Frontal cortex (tissue), 3 donors: ENCODE measurements at regions not wholly inside any gene's neighbourhood (a gene's known extent, or its start where the extent isn't known, plus 50 kb on each side); places are given as distances from the start of the nearest gene placed in this dataset.
A peak's percentile ranks its signal among the peaks of the same experiment; 100 is the strongest.

Source experiments
- DNase-seq, 2 donors: peaks; one replicate each; pipeline ENCODE4 v3.0.0; 2012; ENCODE audit warnings: low spot score in 2 of 2
- FAIRE-seq: peaks from 2 replicates; lab custom pipeline; 2012; peaks lifted over from hg19 to GRCh38; lab: Jason Lieb, UNC
- donor health status: control.
- donor health status: control.
- donor health status: control.

DNA sequence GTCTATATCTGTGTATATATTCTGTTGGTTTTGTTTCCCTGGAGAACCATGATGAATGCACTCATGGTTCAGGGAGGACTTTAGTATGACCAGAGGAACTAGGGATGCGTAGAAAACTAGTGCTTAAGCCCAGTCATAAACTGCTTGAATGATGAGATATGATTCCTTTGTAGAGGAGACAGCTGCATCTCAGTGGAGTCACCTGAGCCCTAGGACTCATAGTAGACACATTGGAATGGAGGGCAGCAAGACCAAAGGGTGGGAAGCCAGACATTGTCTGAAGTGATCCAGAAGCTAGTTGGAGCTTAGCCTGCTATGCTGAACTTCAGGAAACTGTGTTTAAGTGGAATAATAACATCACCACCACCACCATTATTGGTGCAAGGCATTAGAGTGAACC is 89.5 kb upstream of the SPATA13 start:
- FAIRE-seq (no peak), DNase-seq (no peak)

DNA sequence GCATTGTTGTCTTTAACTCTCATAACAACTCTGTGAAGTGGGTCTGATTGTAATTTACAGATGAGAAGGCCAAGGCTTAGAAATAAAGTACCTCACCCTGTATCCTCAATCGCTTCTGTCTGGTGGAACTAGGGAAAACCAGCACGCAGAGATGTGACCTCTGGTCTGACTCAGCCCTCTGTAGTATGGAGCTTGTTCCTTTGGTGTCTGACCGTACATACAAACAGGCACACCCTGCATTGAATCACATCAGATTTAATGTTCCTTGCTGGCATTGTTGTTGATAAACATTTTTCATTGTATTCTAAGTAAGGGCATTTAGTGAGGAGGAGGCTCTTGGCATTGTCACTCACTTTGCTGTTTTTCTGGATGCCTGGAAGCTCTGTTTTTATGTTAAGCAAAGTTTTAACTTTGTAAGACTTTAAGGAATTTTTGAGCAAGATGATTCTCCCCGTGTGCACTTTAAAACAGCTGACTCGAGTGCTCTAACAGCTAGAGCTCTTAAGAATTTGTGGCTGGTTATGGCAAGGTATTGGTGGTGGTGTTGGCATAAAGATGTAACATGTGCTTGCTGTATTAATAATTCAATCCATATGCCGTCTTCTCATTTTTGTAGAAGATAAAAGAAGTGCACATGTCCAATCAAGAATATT is 89.0 kb upstream of the SPATA13 start:
- FAIRE-seq (no peak), DNase-seq (no peak)

DNA sequence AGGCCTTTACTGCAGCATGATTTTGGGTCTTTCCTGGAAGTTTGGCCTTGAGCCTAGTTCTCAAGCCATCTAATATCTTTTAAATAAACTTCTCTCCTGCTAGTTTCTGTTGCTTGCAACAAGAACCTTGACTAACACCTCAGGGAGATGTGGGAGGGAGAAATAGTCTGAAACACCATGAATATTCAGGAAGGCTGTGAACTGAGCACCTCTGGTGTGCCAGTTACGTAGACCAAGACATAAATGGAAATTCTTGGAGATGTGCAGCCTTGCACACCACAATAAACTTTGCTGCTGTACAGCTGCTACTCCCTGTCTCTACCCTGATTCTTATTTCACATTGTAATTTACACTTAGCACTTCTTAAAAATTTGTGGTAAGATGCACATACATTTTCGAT is 86.9 kb upstream of the SPATA13 start:
- DNase-seq (no peak), FAIRE-seq (no peak)

DNA sequence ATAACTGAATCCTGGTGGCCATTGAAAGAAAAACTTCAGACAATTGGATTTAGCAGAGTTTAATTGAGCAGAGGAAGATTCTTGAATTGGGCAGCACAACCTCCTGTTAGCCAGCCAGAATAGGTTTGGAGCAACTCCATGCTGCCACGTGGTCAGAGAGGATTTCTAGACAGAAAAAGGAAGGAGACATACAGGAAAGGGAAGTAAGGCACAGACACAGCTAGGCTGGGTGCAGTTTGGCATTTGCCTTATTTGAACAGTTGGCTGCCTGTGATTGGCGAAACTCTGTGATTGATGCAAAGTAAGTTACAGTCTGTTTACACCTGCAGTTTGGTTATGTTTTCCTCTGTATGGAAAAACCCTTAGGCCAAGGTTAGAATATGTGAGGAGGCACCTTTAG is 85.8 kb upstream of the SPATA13 start:
- DNase-seq (no peak), FAIRE-seq (no peak)

DNA sequence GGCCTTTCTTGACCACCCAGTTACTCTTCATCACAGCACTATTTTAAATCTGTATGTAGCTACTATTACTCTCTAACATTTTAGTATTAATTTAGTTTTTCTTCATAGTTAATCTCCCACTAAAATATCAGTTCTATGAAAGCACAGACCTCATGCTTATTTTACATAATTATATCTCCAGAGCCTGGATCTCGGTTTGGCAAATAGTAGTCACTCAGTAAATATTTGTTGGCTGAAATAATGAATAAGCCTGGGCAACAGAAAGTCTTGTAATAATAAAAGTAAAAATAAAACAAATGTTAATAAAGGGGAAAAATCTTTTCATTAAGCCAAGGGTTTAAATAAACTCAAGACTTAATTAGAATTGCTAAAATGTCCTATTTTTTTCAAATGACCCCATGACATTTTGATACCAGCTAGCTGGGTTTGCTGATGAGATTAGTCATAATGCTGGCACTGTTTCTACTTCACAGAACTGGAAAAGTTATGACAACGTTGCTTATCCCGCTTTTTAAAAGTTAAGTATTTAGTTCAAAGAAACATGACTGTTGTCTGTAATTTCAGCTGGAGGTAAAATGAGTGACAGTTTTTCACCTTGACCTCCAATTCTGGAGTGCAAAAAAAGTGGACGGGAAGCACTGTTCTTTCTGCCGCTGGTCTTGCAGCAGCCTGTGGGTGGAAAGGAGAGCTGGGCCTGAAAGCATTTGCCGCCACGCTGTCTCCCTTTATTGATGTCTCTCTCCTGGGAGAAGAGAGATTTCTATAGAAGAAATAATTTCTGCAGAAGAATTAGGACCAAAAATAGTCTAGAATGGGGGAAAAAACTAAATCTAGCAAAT is 85.2 kb upstream of the SPATA13 start:
- FAIRE-seq (no peak), DNase-seq (no peak)

DNA sequence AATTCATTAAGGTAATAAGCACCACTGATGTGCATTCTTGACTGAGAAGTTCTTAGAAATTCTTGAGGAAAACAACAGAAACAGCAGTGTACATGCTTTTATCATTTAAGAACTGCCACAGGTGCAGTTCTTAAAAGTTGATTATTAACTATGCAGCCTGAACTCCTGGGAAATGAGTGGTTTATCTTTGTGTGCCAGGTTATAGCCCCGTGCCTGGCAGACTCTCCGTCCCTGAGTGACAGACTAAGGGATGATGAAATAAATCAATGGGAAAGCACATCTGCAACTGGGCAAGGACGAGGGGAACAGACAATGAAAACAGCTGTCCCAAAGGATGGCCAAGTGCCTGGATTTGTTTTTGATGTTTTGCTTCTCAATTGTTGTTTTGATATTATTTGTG is 84.4 kb upstream of the SPATA13 start:
- no peak for FAIRE-seq
- no peak for DNase-seq

DNA sequence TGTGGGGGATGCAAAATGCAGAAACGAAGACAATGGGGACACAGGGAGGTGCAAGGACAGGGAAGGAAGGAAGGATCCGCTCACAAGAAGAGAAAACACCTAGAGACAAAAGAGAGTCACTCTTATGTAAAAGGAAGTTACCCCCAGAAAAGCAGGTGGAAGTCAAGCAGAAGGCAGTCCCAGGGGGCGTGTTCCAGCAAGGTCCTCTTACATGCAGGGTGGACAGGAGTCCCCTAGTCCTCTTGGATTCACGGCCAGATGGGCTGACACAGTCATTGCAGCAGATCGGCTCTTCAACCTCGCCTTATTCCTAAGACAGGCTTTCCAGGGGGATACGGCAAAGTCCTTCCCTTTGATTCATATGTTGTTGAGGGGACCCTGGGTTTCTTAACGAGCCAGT is 83.9 kb upstream of the SPATA13 start:
- DNase-seq (no peak), FAIRE-seq (no peak)

DNA sequence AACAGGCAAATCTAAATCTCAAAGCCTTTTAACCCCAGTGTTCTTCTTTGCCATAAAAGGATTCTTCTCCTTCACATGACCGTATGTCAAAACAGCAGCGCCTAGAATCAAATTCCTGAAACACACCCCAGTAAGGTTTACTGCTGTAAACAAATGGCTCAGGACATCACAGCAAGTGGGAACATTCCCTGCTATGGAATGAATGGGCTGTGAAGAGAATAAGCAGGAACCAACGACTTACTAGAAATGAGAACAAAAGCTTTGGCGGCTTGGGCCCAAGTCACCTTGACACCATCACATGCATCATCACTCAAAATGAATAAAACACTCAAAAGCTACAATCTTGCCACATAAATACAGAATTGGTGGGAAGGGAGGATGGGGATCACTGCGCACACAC is 80.4 kb upstream of the SPATA13 start:
- no peak for FAIRE-seq
- DNase-seq: no peak

DNA sequence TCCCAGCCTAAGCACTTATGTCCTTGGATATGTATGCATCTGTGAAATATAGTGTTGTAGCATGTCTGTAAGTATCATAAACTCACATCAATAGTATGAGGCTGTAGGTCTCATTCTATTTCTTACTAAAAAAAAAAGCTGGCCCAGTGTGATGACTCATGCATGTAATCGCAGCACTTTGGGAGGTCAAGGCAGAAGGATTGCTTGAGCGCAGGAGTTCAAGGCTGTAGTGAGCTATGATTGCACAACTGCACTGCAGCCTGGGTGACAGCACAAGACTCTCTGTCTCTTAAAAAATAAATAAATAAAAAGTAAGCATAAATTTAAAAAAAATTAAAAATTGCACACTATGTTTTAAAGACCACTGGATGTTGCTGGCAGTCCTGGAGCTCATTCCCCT is 79.1 kb upstream of the SPATA13 start:
- no peak for FAIRE-seq

DNA sequence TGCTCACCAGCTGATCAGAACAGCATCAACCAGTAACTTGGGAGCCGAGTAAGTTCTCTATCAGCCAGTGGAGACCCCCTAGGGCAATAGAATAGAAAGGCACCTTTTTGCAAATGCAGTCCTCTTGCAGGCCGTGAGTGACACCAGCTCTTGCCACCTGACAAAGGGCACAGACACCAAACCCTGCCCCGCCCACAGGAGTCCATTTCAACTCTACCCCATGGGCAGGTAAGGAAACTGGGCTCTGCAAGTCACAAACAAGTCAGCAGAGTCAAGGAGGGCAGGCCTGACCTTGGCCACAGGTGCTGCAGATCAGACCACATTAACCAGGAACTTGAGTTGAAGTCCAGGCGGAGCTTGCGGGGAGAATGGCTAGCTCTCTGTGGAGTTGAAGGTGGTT is 77.4 kb upstream of the SPATA13 start:
- DNase-seq (no peak), FAIRE-seq (no peak)

More for the DNA sequence above, 79.1 kb upstream of the SPATA13 start:
- no peak for DNase-seq

DNA sequence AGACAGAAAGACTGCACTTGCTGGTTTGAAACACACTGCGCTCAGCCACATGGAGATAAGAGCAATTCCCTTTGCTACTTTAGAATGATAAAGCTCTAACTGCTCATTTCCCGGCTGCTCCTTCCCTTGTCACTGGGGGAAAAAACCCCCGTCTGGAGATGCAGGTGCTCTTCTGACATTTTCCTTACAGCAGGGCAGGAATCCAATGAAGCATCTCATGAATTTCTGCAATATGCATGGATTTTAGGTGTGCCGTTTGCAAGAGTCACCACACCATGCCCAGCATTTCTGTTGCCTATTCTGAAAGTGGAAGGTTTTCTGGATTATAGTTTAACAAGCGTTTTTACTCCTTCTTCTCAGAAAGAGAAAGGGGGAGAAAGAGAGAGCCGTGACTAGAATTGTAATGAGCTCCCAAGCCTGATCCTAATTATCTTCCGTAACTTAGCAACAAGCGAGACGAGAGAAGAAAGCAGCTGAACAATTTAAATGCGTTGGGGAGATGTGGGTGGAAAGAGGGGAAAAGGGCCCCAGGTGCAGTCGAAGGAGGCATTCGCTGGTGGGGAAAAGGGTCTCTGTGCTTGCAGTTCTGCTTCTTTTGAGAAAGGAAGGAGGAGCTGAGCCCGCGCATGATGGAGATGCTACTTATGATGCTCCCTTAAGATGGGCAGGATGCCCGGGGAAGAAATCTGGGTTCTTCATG is 76.6 kb upstream of the SPATA13 start:
- no peak for FAIRE-seq
- DNase-seq: peak in 1 of 2 donors; percentile 63

DNA sequence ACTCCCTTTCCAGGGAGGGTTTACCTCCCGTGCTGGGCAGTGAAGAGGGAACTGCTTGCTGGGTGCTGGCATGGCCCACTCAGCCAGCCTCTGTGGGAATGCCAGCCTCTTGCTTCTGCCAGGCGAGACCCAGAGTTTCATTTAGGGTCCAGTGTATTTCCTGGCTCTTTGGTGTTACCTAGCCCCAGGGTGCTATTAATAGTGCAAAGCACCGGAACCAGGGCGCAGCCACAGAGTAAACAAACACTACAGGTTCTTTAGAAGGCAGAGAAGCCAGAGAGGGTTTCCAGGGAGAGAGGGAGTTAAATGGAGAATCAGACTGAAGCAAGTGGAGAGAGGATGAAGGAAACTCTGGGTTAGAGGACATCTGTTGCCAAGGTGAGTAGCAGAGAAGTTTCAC is 74.9 kb upstream of the SPATA13 start:
- FAIRE-seq: no peak

DNA sequence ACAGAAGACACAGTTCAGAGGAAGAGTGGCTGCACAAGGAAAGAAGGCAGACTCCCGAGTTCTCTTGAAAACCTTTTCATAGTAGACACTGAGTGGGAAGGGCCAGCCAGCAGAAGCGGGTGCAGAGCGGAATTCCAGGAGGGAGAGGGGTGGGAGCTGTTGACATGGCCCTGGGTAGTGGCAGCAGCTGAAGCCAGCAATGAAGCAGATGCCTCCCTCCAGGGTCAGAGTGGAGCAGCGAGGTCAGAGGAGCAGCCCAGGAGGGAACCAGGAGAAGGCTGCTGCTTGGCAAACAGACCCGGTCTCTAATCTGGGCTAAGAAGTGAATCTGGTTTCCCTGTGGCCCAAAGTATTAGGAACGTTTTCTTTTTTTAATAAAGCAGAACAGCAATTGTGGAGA is 73.9 kb upstream of the SPATA13 start:
- FAIRE-seq (no peak), DNase-seq (no peak)

More for the DNA sequence above, 74.9 kb upstream of the SPATA13 start:
- DNase-seq: no peak

DNA sequence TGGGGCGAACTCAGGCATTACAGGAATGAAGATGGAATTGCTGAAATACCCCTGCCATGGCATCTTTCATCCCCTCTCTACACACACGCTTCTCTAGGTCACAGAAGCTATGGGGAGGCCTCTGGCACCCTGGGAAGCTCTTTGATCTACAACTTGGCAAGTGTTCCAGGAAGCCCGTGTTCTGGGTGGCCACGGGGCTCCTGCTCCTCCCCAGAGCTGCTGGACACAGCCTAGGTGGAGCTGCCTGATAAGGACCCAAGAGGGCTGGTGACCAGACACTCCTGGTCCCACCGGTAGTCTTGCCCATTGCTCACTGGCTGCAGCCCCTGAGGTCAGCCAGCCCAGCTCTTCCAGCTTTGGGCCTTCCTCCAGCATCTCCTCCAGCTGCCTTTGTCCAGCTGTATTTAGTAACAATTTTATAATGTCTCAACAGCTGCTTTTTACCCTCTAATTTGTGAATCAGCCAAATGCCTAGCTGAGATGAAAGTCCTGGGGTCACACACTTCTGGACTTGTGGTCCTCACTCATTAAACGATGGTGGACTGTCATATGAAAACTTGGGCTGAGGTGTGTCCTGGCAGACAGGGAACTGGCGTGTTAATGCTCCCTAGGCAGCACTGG is 72.8 kb upstream of the SPATA13 start:
- DNase-seq: no peak
- FAIRE-seq: no peak

DNA sequence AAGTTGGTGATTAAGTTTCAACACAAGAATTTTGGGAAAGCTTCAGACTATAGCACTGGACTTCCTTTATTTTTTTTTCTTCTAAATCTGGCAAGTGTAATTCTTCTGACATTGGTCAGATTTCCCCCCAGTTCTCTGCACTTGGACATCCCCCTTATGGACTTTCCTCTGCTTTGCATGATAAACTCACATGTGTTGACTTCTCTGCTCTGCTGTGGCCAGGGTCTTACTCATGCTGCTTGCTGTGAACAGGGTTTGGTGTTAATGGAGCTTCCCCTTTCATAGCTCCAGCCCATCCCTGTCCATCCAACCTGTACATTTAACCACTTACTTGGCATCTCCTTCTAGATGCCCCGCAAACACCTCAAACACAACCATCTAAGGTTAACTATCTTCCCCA is 70.5 kb upstream of the SPATA13 start:
- DNase-seq (no peak), FAIRE-seq (no peak)

DNA sequence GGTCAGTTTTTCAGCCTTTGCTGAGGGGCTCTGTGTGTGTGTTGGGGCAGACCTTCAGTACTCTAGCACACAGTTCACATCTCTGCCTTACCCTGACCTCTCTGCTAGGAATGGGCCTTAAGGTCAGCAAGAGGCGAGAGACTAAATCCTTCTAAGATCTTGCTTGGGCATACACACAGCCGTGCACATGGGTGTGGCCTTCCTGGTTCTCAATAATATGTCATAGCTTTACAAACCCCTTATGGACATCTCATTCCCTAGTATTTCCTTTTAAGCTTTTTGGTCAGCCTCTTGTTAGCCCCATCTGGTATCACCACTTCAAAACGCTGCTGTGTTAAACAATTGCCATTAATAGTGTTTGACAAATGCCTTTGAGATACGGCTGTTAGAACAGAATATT is 69.4 kb upstream of the SPATA13 start:
- DNase-seq: no peak
- no peak for FAIRE-seq

DNA sequence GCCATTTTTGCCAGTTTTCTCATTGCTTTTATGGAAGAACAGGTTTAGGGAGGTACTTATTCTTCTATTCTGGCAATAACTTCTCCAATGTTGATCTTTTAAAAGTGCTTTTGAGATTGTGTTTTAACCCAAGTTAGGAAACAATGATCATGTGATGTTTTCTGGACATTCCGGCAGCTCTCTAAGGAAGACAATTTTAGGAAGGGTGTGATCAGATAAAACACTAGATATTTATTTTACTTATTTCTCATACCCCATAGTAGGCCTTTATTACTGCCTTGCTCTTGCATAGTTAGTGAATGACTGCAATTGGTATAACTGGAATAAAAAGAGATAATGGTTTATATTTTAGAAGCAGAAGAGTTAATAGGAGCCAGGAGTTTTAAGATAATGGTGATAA is 68.4 kb upstream of the SPATA13 start:
- FAIRE-seq: no peak
- DNase-seq: no peak

DNA sequence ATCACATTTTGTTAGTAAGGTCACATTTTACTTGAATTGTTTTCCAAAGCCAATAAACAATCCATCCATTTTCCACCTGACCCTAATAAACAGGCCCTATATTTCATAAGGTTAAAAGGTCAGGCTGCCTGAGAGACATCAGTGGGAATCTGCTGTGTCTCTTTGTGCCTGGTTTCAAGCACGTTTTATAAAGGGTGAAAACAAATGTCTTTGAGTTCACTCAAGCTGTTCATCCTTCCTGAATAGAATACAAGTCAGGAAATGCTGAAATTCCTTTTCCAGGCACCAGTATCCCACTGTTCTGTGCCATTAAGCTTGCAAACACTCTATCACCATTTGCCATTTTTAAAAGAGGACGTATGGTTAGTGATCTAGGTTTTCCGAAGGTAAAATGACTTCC is 67.5 kb upstream of the SPATA13 start:
- DNase-seq (no peak), FAIRE-seq (no peak)

DNA sequence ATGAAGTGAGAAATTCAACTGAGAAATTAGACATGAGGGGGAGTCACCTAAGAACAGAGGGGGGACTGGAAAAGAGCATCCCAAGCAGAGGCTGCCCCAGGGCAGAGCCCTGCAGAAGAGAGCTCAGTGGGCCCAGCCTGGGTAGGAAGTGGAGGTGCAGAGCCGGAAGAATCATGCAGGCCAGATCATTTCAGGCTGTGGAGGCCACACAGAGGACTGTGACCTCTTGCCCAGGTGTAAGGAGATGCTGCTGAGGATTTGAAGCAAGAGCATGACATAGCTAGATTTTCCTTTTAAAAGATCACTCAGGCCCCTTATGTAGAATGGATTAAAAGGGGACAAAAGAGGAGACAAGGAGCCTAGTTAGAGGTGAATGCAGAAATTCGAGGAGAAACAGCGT is 63.9 kb upstream of the SPATA13 start:
- no peak for DNase-seq
- FAIRE-seq: no peak

DNA sequence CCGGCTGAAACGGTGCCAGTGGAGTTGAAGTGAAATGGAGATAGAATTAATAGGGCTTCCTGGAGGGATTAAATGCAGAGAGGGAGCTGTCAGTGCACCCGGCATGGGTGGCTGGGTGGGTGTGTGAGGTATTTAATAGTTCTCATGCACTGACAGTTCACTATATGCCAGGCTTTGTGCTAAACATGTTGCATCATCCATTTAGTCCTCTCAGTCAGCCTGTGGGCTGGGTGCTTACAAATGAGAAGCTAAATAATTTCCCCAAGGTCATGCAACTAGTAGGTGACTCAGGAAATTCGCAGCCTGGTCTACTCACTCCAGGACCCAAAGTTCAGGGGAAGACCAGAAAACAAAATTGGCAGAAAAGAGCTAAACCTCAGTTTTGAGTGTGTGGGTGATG is 63.5 kb upstream of the SPATA13 start:
- no peak for DNase-seq
- no peak for FAIRE-seq

DNA sequence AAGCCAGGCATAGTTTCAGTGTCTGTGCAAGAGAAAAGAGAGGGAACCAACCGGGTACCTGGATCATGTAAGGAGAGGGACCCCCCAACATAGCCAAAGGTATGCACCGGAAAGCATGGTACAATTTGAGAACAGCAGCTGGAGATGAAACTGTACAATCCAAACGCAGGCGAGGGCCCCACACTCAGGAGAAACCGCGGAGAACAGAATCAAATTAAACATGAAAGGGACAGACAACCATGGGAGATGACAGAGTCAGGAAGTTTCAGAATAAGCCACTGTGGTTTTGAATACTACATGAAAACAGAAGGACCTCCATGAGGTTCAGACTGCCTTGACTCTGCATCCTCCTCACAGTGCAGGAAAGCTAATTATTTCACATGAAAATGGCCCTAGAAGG is 62.9 kb upstream of the SPATA13 start:
- no peak for DNase-seq
- no peak for FAIRE-seq
